HepG2 (cell line): ENCODE measurements at regions not wholly inside any gene's neighbourhood (a gene's known extent, or its start where the extent isn't known, plus 50 kb on each side); places are given as distances from the start of the nearest gene placed in this dataset.
A peak's percentile ranks its signal among the peaks of the same experiment; 100 is the strongest.

ENCODE experiments used
- ARID2 ChIP-seq: sonication (generic); formaldehyde crosslinking; IDR thresholded peaks from 2 replicates; pipeline ENCODE4 v1.8.1; 2022; ENCODE audit warnings: mild to moderate bottlenecking, missing genetic modification reagents, borderline replicate concordance
- EHMT2 ChIP-seq: fragments of 200-600 bp; sonication (generic); IDR thresholded peaks from 2 replicates; pipeline ENCODE4 v1.7.0; 2017; ENCODE audit warnings: antibody characterized with exemption, low read depth, low read length, borderline replicate concordance
- KLF15 ChIP-seq: sonication (generic); formaldehyde crosslinking; IDR thresholded peaks from 2 replicates; pipeline ENCODE4 v1.8.1; 2023; ENCODE audit warnings: borderline replicate concordance, mild to moderate bottlenecking, inconsistent platforms, missing genetic modification reagents, mixed read lengths
- MXI1 ChIP-seq: IDR thresholded peaks from 3 replicates; pipeline ENCODE4 v1.6.1; 2012; ENCODE audit warnings: low read depth, low read length, inconsistent platforms, borderline replicate concordance
- RBM39 ChIP-seq: fragments of 200-400 bp; formaldehyde crosslinking; IDR thresholded peaks from one replicate; pipeline ENCODE4 v1.6.1; 2018; ENCODE audit warnings: antibody characterized with exemption, mild to moderate bottlenecking, low read depth, low read length; ENCODE audit not compliant: poor library complexity, severe bottlenecking
- RXRB ChIP-seq: IDR thresholded peaks from 2 replicates; pipeline ENCODE4 v1.6.1; 2016; ENCODE audit warnings: borderline replicate concordance, missing genetic modification reagents, missing compliant biosample characterization
- SAFB2 ChIP-seq: sonication (generic); formaldehyde crosslinking; IDR thresholded peaks from 2 replicates; pipeline ENCODE4 v1.5.1; 2020; ENCODE audit warnings: missing genetic modification reagents, low read depth, mild to moderate bottlenecking, borderline replicate concordance
- SMC3 ChIP-seq: IDR thresholded peaks from 2 replicates; pipeline ENCODE4 v1.6.1; 2011; ENCODE audit warnings: low read length, improper control_type of control experiment
- ZBTB8A ChIP-seq: sonication (generic); formaldehyde crosslinking; IDR thresholded peaks from 2 replicates; pipeline ENCODE4 v1.4.0; 2020; ENCODE audit warnings: mild to moderate bottlenecking, low read depth, missing genetic modification reagents, borderline replicate concordance
- ZMYM2 ChIP-seq: sonication (generic); formaldehyde crosslinking; IDR thresholded peaks from 2 replicates; pipeline ENCODE4 v1.8.0; 2022; ENCODE audit warnings: mild to moderate bottlenecking, missing genetic modification reagents
- ZNF180 ChIP-seq: sonication (generic); formaldehyde crosslinking; IDR thresholded peaks from 2 replicates; pipeline ENCODE4 v1.4.0; 2020; ENCODE audit warnings: low read depth, missing genetic modification reagents, borderline replicate concordance
- ZNF296 ChIP-seq: sonication (generic); formaldehyde crosslinking; conservative IDR thresholded peaks from 2 replicates; pipeline ENCODE4 v1.5.0; 2020; ENCODE audit warnings: mild to moderate bottlenecking, missing genetic modification reagents
- ZNF460 ChIP-seq: sonication (generic); formaldehyde crosslinking; IDR thresholded peaks from 2 replicates; pipeline ENCODE4 v1.5.1; 2020; ENCODE audit warnings: missing genetic modification reagents, mild to moderate bottlenecking, borderline replicate concordance
- ZNF557 ChIP-seq: sonication (generic); formaldehyde crosslinking; IDR thresholded peaks from 2 replicates; pipeline ENCODE4 v1.4.0; 2020; ENCODE audit warnings: missing genetic modification reagents
- ZNF614 ChIP-seq: IDR thresholded peaks from 2 replicates; pipeline ENCODE4 v1.6.1; 2018; ENCODE audit warnings: missing biosample characterization, missing genetic modification reagents, inconsistent platforms, borderline replicate concordance
- ZNF781 ChIP-seq: sonication (generic); formaldehyde crosslinking; IDR thresholded peaks from 2 replicates; pipeline ENCODE4 v1.5.1; 2020; ENCODE audit warnings: borderline replicate concordance, mild to moderate bottlenecking, missing genetic modification reagents; ENCODE audit errors: not compliant biosample characterization
- ZSCAN21 ChIP-seq: sonication (generic); formaldehyde crosslinking; IDR thresholded peaks from 2 replicates; pipeline ENCODE4 v1.8.0; 2022; ENCODE audit warnings: mild to moderate bottlenecking, missing genetic modification reagents, moderate library complexity, borderline replicate concordance
- TF ChIP-seq, protein P1 (sequence below): sonication (generic); formaldehyde crosslinking; conservative IDR thresholded peaks from 2 replicates; pipeline ENCODE4 v1.4.0; 2020; ENCODE audit warnings: missing genetic modification reagents
- TF ChIP-seq, protein P2 (sequence below): sonication (generic); formaldehyde crosslinking; IDR thresholded peaks from 2 replicates; pipeline ENCODE4 v1.4.0; 2020; ENCODE audit warnings: missing genetic modification reagents
- TF ChIP-seq, protein P3 (sequence below): sonication (generic); formaldehyde crosslinking; IDR thresholded peaks from 2 replicates; pipeline ENCODE4 v1.5.0; 2020; ENCODE audit warnings: mild to moderate bottlenecking, low read depth, missing genetic modification reagents, borderline replicate concordance

DNA sequence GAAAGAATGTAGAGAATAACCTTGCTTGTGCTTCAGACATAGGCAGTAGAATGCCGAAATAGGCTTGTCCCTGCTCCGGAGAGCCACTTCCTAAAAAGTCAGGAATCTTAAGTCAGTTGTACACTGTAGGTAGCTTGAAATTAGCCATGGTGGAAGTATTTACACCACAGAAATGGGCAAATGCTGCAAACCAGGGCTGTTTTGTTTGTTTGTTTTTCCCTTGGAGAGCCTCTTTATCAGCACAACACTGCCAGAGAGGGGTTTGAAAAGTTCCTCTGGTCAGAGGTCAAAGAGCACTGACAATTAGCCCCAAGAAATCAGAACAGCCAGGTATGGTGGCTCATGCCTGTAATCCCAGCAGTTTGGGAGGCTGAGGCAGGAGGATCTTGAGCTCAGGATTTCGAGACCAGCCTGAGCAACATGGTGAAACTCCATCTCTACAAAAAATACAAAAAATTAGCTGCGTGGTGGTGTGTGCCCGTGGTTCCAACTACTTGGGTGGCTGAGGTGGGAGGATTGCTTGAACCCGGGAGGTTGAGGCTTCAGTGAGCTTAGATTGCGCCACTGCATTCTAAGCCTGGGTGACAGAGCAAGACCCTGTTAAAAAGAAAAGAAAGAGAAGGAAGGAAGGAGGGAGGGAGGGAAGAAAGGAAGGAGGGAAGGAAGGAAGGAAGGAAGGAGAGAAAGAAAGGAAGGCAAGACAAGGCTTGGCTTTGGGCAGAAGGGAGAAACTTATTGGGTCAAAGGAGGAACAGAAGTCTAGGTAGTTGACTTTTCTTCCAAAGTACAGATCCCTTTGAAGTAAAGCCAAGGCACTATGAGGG lies 61.0 kb upstream of the ZMYND8 start (continued):
- TF ChIP-seq KLF15 (CRISPR knock-in tag), result no peak
- TF ChIP-seq ZNF781 (CRISPR knock-in tag), result peak; percentile 54
- TF ChIP-seq ZNF557 (CRISPR knock-in tag), result no peak
- TF ChIP-seq, protein P1, sequence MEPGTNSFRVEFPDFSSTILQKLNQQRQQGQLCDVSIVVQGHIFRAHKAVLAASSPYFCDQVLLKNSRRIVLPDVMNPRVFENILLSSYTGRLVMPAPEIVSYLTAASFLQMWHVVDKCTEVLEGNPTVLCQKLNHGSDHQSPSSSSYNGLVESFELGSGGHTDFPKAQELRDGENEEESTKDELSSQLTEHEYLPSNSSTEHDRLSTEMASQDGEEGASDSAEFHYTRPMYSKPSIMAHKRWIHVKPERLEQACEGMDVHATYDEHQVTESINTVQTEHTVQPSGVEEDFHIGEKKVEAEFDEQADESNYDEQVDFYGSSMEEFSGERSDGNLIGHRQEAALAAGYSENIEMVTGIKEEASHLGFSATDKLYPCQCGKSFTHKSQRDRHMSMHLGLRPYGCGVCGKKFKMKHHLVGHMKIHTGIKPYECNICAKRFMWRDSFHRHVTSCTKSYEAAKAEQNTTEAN, result no peak
- no peak for TF ChIP-seq EHMT2
- no peak for TF ChIP-seq RBM39
- TF ChIP-seq, protein P2, sequence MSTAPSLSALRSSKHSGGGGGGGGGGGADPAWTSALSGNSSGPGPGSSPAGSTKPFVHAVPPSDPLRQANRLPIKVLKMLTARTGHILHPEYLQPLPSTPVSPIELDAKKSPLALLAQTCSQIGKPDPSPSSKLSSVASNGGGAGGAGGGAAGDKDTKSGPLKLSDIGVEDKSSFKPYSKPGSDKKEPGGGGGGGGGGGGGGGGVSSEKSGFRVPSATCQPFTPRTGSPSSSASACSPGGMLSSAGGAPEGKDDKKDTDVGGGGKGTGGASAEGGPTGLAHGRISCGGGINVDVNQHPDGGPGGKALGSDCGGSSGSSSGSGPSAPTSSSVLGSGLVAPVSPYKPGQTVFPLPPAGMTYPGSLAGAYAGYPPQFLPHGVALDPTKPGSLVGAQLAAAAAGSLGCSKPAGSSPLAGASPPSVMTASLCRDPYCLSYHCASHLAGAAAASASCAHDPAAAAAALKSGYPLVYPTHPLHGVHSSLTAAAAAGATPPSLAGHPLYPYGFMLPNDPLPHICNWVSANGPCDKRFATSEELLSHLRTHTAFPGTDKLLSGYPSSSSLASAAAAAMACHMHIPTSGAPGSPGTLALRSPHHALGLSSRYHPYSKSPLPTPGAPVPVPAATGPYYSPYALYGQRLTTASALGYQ (CRISPR knock-in tag), result peak; percentile 54
- TF ChIP-seq SMC3, result no peak
- no peak for TF ChIP-seq ZNF296
- TF ChIP-seq SAFB2 (CRISPR knock-in tag), result no peak; the same call in 1 of the 2 replicates
- peak; percentile 87; the same call in 1 of the 2 replicates for TF ChIP-seq ZMYM2
- TF ChIP-seq ZNF180 (CRISPR knock-in tag), result no peak
- TF ChIP-seq ARID2 (CRISPR knock-in tag), result no peak
- TF ChIP-seq MXI1, result no peak; the same call in 2 of the 3 replicates
- TF ChIP-seq ZNF460, result 0 out of 2 replicates have a peak, but pooled peaks have one; percentile 61
- 0 out of 2 replicates have a peak, but pooled peaks have one; percentile 39 for TF ChIP-seq ZNF614 (CRISPR knock-in tag)
- TF ChIP-seq, protein P3, sequence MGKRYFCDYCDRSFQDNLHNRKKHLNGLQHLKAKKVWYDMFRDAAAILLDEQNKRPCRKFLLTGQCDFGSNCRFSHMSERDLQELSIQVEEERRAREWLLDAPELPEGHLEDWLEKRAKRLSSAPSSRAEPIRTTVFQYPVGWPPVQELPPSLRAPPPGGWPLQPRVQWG (CRISPR knock-in tag), result no peak
- no peak for TF ChIP-seq ZBTB8A (CRISPR knock-in tag)
- no peak for TF ChIP-seq ZSCAN21
- TF ChIP-seq RXRB (CRISPR knock-in tag), result peak; percentile 62
